Stimulated activated CD4-positive, alpha-beta T cell treated with anti-CD3 and anti-CD28 coated beads, Interleukin-4, amount 100 ng/mL, for 48 hours (primary cell): ENCODE measurements at regions not wholly inside any gene's neighbourhood (a gene's known extent, or its start where the extent isn't known, plus 50 kb on each side); places are given as distances from the start of the nearest gene placed in this dataset.

ENCODE experiments used
- DNase-seq, 2 donors: peaks; one replicate each; pipeline ENCODE4 v3.0.0-alpha.2; 2020; ENCODE audit warnings: low read depth in 2 of 2

DNA sequence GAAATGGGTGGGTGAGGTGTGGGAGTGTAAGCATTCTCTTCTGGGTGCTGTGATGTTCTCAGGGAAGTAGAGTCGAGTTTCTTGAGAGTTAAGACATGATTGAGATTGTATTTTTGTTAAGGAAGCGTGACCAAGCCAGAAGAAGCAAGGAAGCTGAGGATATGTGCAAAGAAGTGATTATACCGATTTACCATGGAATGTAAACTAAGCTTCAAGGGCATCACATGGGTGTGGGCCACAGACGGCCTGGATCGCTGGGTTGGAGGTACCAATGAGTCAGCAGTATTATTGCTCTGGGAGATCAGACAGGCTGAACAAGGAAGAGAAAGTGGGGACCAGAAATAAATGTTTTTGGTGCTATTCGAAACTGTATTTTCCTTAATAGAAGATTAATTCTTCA is 184.1 kb upstream of the GMDS start:
- no peak for DNase-seq

DNA sequence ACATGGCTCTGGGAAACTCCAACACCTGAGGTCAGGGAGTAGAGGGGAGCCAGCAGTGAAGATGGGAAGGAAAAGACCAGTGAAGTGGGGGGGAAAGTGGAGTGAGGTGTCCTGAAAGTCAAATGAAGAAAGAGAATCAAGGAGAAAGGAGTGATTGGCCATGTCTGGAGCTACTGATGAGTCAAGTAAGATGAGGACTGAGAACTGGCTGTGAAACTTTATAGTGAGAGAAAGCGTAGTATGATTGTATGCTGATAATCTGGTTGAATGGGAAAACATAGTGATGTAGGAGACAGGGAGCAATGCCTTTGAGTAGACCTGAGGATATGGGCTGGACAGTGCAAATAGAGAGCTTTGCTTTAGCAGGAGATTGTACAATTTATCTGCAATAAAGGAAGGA is 183.6 kb upstream of the GMDS start:
- no peak for DNase-seq

GRCh38 chr6:2426561-2427340 is 181.3 kb upstream of the GMDS start:
- no peak for DNase-seq

- no peak for DNase-seq
These were observed 170.8 kb upstream of the GMDS start for GRCh38 chr6:2416128-2416712.

DNA sequence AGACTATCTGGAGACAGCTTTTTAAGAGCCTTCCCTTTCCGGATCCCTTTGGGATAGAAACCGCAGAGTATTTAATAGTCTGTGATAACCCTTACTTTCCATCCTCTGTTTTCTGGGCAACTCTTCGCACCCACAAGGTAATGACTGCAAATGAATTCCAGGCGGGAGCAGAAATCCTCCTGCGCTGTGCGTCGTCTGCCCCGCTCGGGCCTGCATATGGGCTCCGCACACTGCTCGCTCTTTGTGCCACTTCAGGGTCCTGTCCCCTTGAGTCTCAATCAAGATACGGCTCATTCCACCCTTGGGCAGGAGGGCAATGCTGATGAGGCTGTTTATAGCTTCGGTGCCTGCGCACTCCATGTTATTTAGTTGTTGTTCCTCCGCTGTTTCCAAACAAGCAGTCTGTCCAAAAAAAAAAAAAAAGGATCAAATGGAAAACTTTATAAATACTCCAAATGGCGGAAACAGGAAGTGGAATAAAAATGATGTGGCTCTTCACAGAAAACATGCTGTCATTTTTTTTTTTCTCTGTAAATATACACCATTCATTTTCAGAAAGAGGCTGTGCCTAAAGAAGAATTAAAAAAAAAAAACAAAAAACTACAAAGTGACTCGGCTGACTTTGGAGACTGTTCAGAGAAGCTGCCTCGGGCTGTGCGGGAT is 169.6 kb upstream of the GMDS start:
- DNase-seq, result no peak

DNA sequence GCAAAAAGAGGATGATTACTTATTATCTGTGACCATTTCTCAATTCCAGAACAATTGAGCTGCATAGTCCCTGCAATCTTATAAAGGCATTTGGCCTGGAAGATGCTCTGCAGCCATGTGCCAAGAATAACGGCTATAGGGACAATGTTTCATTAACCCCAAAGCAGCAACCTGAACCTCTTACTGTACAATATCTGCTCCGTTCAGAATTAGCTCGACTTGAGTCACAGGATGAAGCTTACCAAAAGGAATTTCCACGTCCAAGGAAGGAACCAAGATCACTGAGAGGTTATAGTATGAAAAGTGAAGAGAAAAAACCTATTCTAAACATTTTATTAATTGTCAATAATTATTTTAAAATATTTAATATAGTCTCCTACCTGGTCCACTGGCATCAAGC is 167.3 kb upstream of the GMDS start:
- DNase-seq, result no peak

DNA sequence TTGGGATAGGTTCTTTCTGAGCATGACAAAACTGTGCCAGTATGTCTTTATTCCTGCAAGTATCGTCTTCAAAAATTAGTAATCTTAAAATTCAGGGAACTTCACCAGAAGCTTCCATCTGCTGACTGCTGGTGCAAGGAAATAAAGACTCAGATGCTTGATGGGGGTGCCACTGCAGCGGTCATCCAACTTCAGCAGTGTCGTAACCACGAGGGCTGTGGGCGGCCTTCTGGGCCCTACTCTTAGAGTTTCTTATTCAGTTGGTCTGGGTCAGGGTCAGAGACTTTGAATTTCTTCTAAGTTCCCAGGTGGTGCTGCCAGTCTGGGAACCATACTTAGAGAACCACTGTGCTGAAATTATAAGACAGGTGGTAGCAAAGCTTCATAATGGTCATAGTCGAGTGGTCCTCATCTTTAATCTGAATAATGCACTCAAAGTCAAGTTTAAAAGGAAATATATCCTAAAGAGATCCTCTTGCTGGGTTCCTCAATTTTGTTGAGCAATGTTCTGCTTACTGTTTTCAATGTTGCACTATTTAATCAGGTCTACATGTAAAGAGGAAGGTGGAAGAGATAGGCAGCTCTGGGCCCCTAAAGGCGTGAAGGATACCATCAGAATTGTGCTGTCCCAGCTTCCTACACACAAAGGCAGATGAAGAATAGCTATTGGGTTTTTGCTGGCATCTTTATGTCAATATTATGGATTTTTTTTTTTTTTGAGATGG is 165.4 kb upstream of the GMDS start:
- DNase-seq, result no peak

- no peak for DNase-seq
These were observed 162.1 kb upstream of the GMDS start for GRCh38 chr6:2407525-2407924.

- no peak for DNase-seq
These were observed 159.0 kb upstream of the GMDS start for GRCh38 chr6:2404211-2404929.

DNA sequence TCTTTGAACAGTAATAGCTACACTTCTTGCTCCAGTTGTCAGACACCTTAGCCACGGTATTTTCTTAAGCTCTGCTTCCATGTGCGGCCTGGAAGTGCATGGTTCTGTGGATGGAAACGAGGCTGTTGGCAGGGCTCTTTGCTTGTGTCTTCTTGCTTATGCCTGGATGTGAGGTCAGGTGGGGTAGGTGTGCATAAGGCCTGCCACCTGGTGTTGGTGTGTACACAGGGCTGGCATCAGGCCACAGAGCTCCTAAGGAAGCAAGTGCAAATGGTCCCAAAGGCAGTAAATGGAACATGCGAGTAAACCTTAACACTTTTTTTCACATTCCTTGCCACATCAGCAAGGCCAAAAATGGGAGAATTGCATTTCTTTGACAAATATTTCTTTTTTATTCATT is 158.1 kb upstream of the GMDS start:
- no peak for DNase-seq

DNA sequence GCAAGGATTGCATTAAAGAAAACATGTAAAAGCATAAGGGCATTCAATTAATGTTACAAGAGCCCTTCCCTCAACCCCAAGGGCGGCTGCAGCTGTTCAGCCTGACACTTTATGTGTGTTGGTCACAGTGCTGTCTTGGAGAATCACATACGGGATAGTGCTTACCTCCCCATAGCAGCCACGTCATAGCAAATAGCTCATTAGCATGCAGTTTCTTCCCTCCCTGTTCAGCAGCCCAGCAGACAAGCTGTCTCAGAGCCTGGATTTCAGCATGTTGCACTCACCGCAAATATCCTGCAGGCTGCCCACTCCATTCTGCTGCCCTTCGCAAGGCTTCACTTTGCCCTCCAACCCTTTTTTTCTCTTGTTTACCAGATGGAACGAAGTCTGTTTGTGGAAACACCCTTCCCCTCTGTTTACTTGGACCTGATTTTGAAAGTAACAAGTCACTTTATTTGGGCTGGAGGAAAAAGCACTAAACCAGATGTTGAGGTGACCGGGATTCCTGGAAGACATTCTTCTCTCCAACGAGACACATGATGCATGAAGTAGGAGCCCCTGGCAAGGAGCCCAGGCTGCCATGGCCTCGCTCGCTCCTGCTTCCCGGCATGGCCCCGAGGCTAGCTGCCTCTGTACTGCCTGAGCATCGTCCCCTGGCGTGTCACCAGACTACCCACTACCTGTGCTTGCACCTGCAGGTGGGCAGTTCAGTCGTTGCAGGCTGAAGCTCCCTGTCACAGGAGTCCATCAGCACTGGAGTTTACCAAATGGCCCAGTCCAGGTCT is 151.6 kb upstream of the GMDS start:
- DNase-seq, result no peak

DNA sequence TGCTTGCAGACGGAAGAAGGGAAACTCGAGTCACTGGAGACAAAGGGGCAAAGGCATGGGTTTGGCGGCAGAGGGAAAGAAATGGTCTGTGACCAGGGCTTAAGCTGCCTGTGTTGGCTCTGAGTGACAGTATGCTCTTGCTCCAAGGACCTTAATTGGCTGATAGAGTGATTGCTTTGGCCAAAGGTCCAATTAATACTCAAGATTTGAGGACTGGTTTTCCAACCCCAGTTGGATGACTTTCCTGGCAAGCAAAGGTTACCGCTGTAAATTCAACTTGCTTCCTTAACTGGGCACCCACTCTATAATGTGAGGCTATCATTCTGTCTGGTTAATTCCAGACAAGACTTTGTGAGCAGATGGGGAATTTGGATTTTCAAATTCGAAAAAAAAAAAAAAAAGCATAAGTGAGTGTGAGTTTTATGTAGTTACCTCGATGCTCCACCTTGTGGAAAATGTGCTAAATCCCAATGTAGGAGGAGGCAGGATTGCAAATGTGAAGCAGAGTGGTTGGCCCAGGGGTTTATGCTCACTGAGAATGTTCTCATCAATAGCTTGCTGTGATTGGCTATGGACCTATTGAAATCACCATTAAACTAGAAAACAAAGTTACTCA is 150.7 kb upstream of the GMDS start:
- no peak for DNase-seq

GRCh38 chr6:2388554-2389324 is 143.3 kb upstream of the GMDS start:
- no peak for DNase-seq

DNA sequence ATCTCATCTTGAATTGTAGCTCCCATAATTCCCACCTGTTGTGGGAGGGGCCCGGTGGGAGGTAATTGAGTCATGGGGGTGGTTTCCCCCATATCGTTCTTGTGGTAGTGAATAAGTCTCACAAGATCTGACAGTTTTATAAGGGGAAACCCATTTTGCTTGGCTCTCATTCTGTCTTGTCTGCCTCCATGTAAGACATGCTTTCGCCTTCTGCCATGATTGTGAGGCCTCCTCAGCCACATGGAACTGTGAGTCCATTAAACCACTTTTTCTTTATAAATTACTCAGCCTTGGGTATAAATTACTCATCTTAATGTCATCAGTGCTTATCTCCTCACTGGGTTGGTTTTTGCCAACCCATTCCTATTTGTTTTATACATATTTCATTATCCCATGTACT is 142.0 kb upstream of the GMDS start:
- peak in 1 of 2 donors; percentile 4 for DNase-seq

DNA sequence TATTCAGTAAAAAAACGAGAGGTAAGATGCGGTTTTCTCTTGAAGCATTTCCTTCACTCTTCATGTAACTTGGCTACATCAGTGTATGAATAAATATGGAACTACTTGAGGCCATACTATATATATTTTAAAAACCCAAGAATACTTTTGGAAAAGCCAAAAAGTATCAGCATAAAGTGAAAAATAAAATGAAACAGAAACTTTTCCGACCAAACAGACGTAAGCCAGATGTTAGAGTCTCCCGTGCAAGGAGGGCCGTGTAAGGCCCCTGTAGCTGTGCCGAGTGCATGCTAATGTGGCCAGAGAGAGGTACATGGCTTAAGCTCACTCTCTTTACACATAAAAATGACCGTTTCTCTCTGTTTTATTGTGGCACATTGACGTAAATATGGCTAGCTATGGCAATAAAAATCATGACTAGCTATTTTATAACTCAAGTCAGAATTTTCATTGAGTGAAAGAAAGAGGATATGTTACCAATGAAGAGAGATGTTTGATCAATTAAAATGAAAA is 140.1 kb upstream of the GMDS start:
- no peak for DNase-seq

GRCh38 chr6:2384528-2384927 is 139.1 kb upstream of the GMDS start:
- no peak for DNase-seq

- no peak for DNase-seq
These were observed 136.7 kb upstream of the GMDS start for GRCh38 chr6:2381872-2382661.

DNA sequence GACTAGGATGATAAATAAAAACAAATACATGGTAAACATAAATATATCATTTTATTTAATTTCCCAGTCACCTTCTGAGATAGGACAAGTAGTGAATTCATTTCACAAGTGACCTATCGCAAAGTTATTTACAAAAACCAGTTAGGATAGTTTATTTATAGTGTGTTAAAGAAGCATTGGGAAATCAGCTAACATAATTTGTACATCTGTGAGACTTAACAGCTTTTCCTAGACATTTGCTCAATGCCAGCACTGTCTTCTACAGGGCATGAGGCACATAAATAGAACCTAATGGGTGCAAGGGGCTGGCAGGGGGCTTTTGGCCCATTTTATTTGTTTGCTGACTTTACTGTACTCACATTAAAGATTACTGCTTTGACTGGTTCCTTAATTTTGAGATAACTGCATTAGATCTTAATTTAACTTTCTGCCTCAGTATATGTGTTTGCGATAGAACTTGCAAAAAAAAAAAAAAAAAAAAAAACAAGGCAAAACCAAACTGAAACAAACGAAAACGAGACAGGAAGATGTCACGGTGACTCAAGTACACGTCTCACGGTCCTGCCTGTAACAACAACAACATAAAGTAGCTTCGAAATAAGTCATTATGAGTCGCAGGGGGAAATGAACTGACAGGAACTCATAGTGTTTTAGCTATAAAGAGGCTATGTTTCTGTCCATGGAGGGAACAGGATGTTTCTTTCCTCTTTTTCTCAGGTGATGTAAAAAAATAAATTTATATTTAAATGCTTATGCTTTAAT is 133.7 kb upstream of the GMDS start:
- DNase-seq, result no peak
